GM08714 (cell line): ENCODE measurements at regions not wholly inside any gene's neighbourhood (a gene's known extent, or its start where the extent isn't known, plus 50 kb on each side); places are given as distances from the start of the nearest gene placed in this dataset.

Source experiments
- H3K4me3 ChIP-seq: fragments of 200-500 bp; sonication (Bioruptor generic); 2 replicates; pipeline ENCODE4 v1.5.1; 2014; ENCODE audit warnings: mild to moderate bottlenecking, low read length, inconsistent platforms
- ZNF274 ChIP-seq: IDR thresholded peaks from 2 replicates; pipeline ENCODE4 v1.6.1; 2012; ENCODE audit warnings: mild to moderate bottlenecking, low read depth, low read length

GRCh38 chr14:89501381-89501780, 84.3 kb upstream of the FOXN3 start:
- H3K4me3 ChIP-seq, result no peak overlapping the region
- TF ChIP-seq ZNF274, result no peak

- TF ChIP-seq ZNF274, result no peak
- no peak overlapping the region for H3K4me3 ChIP-seq
Observed at GRCh38 chr14:89500303-89500702, 83.3 kb upstream of the FOXN3 start.

DNA sequence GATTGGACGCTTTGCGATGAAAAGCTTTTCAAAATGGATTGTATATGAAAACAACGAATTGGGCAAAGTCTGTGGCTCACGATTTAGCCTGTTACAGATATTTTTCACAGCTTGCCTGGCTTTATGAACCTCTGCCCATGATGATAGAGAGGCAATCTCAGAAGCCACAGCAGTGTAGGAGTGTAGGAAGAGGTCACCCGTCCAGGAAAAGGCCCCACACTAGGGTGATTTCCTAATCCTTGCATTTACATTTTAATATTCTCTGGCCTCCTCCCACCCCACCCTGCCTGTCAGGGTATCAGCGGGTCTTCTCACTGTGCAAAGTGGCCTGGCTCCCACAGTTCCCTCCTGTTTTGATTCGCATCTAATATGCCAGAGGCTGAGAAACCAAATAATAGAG, 81.8 kb upstream of the FOXN3 start:
- no peak for TF ChIP-seq ZNF274
- H3K4me3 ChIP-seq, result no peak overlapping the region

- no peak for TF ChIP-seq ZNF274
- no peak overlapping the region for H3K4me3 ChIP-seq
Observed at GRCh38 chr14:89495718-89496117, 78.7 kb upstream of the FOXN3 start.

GRCh38 chr14:89493877-89494634, 77.0 kb upstream of the FOXN3 start:
- no peak overlapping the region for H3K4me3 ChIP-seq
- TF ChIP-seq ZNF274, result no peak

DNA sequence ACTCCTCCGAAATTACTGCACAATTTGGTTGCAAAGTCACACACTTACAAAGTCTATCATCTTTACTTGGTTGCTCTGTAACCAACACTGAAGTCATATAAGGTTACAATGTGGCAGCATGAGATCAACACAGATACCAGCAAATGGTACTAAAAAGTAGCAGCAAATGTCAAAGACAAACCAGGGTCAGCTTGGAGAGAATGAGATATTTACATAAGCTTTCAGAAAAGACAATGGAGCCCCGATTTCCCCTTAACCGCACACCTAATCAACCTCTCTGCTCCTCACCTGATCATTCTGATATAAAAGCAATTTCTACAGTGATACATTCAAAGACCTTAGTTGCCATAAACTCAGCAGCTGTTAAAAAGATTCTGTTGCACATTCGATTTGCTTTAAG, 76.4 kb upstream of the FOXN3 start:
- no peak for TF ChIP-seq ZNF274
- H3K4me3 ChIP-seq, result no peak overlapping the region

DNA sequence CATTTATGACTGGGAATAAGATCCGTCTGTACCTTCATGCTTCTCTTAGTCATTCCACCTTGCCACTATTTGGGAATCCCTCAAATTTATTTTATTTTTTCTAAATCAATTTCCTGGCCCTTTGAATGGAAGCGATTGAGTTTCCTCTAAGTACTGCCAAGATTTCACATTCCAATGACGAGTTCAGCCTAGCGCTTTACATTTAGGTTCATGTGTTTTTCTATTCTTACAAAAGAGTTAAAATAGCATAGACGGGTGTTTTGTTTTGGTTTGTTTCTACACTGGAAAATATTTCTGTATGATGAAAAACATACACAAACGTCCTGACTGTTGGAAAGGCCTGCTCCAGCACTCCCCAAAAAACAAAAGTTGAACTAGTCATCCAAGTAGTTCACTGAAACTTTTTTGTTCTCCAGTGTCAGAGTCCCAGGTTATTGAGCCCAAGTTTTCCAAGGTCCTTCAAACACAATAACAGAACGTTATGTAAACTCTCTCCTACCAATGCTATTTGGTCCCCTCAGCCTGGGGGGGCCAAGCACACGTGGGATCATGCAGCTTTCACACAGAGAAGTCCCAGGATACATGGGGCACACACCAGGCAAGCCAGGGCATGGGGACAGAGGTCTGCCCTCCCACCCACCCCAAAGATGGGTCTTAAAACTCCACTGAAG, 74.8 kb upstream of the FOXN3 start:
- H3K4me3 ChIP-seq, result no peak overlapping the region
- TF ChIP-seq ZNF274, result no peak

DNA sequence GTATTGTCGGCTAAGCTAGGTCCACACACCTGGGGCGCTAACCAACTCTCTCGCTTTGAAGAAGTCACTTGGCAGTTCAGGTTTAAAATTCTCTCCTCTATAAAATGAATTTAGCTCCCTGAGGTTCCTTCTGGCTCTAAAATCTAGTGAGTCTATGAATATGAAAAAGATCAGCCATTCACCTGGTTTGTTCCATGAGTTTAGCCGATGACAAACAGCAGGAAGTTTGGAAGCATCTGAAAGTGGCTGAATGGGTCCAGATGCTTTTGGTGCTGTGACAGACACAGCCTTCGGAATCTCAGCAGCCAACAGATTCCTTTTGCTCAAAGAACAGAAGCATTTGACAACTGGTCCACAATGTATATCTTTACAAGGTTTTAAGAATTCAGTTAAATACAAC, 73.4 kb upstream of the FOXN3 start:
- no peak for TF ChIP-seq ZNF274
- H3K4me3 ChIP-seq, result no peak overlapping the region

DNA sequence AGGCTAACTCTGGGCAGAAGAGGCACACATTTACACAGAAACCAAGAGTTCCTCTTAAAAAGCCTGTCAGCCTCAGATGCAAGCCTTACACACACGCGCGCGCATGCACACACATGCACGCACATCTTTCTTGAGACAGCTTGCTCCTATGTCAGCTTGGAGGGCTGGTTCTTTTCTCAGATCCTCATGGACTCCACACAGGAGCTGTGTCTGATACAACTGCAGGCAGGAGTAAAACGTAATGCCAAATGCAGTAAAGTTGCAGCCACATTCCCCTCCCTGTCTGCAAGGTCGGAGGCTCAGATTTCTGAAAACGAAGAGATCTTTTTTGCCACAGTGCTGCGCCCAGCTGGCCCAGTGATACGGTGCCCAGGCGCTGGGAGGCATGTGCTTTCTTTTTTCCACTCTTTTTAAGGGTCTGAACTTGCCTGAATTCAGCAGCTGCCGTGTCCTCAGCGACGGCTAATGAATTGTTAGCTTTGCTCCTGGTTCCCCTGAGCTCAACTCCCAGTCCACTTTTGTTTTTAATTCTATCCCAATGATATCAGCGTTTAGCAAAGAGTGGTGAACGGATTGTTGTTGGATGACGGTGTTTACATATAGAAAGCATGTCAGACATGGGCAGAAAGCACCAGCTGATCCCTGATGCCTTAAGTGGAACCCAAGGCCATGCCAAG, 72.9 kb upstream of the FOXN3 start:
- H3K4me3 ChIP-seq, result no peak overlapping the region
- TF ChIP-seq ZNF274, result no peak

GRCh38 chr14:89486961-89487360, 69.9 kb upstream of the FOXN3 start:
- TF ChIP-seq ZNF274, result no peak
- H3K4me3 ChIP-seq, result no peak overlapping the region

- no peak overlapping the region for H3K4me3 ChIP-seq
- no peak for TF ChIP-seq ZNF274
Observed at GRCh38 chr14:89486505-89486904, 69.5 kb upstream of the FOXN3 start.

DNA sequence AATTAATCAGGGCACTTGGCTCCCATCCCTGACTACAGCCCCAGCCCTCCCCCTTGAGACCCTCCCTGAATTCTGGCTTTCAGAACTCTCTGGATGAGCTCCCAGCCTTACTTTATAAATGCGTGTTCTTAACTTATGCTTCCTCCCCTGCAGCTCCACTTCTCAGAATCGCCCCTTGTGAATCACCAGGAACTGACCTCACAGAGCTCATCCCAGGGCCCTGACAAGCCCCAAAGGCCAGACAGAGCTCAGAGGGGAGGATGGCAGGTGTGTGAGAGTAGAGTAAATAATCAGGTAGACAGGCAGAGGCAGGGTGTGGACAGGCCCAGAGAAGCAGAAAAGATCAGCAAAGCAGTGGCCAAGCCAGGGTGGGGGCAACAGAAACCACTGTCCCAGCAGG, 68.2 kb upstream of the FOXN3 start:
- no peak for TF ChIP-seq ZNF274
- no peak overlapping the region for H3K4me3 ChIP-seq

DNA sequence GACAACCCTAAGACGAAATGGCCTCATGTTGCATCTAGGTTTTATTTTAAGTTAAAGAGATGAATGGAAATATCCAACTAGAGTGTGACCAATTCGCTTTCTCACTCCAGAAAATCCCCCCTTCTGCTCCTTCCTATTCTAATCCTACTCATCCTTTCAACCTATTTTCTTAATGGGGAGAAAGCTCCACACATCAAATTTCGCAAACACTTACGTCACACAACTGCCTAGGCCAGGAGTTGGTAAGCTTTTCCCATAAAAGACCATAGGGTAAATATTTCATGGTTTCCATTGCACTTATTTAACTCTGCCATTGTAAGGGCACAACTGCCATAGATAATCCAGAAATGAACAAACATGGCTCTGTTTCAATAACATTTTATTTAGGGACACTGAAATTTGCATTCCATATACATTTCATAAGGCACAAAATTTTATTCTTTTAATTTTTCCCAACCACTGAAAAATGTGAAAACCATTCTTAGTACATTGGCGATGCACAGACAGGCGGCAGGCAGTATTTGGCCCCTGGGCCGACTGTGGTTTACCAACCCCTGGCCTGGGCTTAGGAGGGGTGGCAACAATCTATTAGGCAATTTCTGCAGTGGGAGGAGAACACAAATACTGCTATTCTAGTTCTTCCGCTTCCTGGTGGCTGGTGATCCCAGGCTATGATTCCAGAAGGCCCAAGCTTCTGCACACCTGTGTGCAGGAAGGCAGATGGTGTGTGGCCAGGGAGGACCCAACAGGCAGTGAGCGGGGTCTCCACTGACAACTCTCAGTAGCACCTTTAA, 67.2 kb upstream of the FOXN3 start:
- no peak overlapping the region for H3K4me3 ChIP-seq
- no peak for TF ChIP-seq ZNF274

DNA sequence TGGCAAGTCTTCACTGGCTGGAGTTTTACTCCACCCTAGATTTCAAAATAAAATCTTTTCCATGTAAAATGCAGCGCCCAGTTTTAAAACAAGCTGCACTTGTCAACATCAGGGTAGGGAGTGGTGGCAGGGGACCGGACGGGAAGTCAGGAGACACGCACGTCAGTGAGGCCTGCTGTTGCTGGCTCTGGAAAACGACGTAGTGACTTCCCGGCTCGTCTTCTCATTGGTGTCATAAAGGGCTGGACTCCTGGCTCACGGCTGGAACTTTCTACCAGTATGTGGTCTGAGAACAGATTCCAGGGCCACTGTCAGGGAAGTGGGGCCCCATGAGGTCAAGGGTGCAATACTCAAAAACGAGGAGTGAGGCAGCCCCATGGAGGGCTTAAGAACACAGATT, 64.2 kb upstream of the FOXN3 start:
- no peak for TF ChIP-seq ZNF274
- H3K4me3 ChIP-seq, result no peak overlapping the region
